ENCODE measurements at regions not wholly inside any gene's neighbourhood (a gene's known extent, or its start where the extent isn't known, plus 50 kb on each side); places are given as distances from the start of the nearest gene placed in this dataset.

DNA sequence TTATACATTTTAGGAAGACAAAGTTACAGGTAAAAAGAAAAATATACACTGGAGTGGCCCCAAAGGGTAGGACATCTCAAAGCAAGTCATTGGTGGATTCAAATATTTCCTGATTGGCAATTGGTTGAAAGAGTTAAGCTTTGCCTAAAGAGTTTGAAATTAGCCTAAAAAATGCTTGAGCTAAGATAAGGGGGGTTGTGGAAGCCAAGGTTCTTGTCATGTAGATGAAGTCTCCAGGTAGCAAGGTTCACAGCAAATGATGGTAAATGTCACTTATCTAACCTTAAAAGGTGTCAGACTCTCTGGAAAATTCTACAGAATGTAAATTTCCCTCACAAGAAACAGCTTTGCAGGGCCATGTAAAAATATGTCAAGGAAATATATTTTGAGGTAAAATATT is 596.7 kb downstream of the FAT4 start:
- TF ChIP-seq, protein P1, sequence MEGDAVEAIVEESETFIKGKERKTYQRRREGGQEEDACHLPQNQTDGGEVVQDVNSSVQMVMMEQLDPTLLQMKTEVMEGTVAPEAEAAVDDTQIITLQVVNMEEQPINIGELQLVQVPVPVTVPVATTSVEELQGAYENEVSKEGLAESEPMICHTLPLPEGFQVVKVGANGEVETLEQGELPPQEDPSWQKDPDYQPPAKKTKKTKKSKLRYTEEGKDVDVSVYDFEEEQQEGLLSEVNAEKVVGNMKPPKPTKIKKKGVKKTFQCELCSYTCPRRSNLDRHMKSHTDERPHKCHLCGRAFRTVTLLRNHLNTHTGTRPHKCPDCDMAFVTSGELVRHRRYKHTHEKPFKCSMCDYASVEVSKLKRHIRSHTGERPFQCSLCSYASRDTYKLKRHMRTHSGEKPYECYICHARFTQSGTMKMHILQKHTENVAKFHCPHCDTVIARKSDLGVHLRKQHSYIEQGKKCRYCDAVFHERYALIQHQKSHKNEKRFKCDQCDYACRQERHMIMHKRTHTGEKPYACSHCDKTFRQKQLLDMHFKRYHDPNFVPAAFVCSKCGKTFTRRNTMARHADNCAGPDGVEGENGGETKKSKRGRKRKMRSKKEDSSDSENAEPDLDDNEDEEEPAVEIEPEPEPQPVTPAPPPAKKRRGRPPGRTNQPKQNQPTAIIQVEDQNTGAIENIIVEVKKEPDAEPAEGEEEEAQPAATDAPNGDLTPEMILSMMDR (IDR thresholded peaks at IDR 0.05; ENCODE audit: low read depth, low read length, poor library complexity, severe bottlenecking), result no peak
- TF ChIP-seq EZH2phosphoT487 (IDR thresholded peaks at IDR 0.05; ENCODE audit: borderline replicate concordance, low read length), result no peak

DNA sequence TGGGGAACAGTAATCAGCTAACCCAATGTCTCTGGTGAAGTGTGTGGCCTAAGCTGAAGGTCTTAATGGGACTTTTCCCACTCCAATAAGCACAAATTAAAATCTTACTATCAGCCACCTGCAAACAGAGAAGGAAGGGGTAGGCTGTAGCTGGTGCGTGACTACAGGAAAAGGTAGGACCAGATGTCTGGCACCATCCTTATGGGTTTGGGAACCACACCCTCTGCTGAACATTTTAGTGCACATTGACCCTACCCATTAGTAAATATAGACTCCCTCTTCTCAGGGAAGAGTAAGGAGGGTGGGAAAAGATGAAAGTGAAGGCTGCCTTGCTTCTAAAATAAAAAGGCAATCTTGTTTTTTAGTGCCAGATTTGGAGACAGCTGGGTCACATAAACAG is 602.8 kb downstream of the FAT4 start:
- no peaks in the 10 kb centered on the region for H3K79me2 ChIP-seq (ENCODE audit: control insufficient read depth, low read length)
- no peaks in the 10 kb centered on the region for H3K9me2 ChIP-seq (replicated peaks; ENCODE audit: control insufficient read depth, low read length)
- H3K4me3 ChIP-seq (ENCODE audit: low read length), result no peak overlapping the region
- TF ChIP-seq, protein P1 (IDR thresholded peaks at IDR 0.05; ENCODE audit: low read depth, low read length, poor library complexity, severe bottlenecking), result no peak
- TF ChIP-seq EZH2phosphoT487 (IDR thresholded peaks at IDR 0.05; ENCODE audit: borderline replicate concordance, low read length), result no peak
- no peaks in the 10 kb centered on the region for H3K27me3 ChIP-seq (ENCODE audit: control insufficient read depth, low read length)
- no peaks in the 10 kb centered on the region for H3F3A ChIP-seq (ENCODE audit: control insufficient read depth, insufficient read depth)
- H4K20me1 ChIP-seq (ENCODE audit: control insufficient read depth, insufficient read depth, low read depth, low read length), result no peaks in the 10 kb centered on the region
- peaks cover 3% of the 10 kb centered on the region; the same call in 1 of the 2 replicates for H3K9me3 ChIP-seq (ENCODE audit: control insufficient read depth, insufficient read depth, low read length)
- no peaks in the 10 kb centered on the region for H3K36me3 ChIP-seq (ENCODE audit: control insufficient read depth, low read length)
- no peaks in the 10 kb centered on the region for H3K4me1 ChIP-seq (ENCODE audit: control insufficient read depth, low read length)
- no peak overlapping the region for H3K27ac ChIP-seq (ENCODE audit: low read depth, low read length)
- H3K4me2 ChIP-seq (ENCODE audit: low read length), result no peak overlapping the region

More for the DNA sequence above, 596.7 kb downstream of the FAT4 start:
- H3K4me1 ChIP-seq (ENCODE audit: control insufficient read depth, low read length), result no peaks in the 10 kb centered on the region
- no peaks in the 10 kb centered on the region for H3K79me2 ChIP-seq (ENCODE audit: control insufficient read depth, low read length)
- no peak overlapping the region for H3K4me2 ChIP-seq (ENCODE audit: low read length)
- H3K27ac ChIP-seq (ENCODE audit: low read depth, low read length), result no peak overlapping the region
- H3F3A ChIP-seq (ENCODE audit: control insufficient read depth, insufficient read depth), result no peaks in the 10 kb centered on the region
- no peaks in the 10 kb centered on the region for H4K20me1 ChIP-seq (ENCODE audit: control insufficient read depth, insufficient read depth, low read depth, low read length)
- H3K36me3 ChIP-seq (ENCODE audit: control insufficient read depth, low read length), result no peaks in the 10 kb centered on the region
- H3K27me3 ChIP-seq (ENCODE audit: control insufficient read depth, low read length), result no peaks in the 10 kb centered on the region
- H3K4me3 ChIP-seq (ENCODE audit: low read length), result no peak overlapping the region
- no peaks in the 10 kb centered on the region for H3K9me2 ChIP-seq (replicated peaks; ENCODE audit: control insufficient read depth, low read length)
- no peaks in the 10 kb centered on the region for H3K9me3 ChIP-seq (ENCODE audit: control insufficient read depth, insufficient read depth, low read length)

DNA sequence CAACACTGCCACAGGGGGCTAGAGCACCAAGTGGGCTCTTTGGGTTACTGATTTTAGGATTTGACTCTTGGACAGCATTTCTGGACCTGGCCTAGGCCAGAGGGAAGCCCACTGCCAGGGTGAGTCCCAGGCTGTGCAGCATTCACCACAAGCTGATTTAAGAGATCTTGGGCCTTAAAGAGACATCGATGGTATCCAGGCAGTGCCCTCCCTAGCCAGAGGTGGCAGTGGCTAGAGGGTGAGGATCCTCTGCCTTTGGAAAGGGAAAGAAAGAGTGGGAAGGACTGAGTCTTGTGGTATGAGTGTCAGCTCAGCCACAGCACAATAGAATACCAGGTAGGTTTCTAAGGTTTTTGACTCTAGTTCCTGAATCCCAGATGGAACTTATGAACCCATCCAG is 613.9 kb downstream of the FAT4 start:
- no peaks in the 10 kb centered on the region for H3K27me3 ChIP-seq (ENCODE audit: control insufficient read depth, low read length)
- H3K9me3 ChIP-seq (ENCODE audit: control insufficient read depth, insufficient read depth, low read length), result no peaks in the 10 kb centered on the region
- no peaks in the 10 kb centered on the region for H3K79me2 ChIP-seq (ENCODE audit: control insufficient read depth, low read length)

More for the DNA sequence above, 613.9 kb downstream of the FAT4 start:
- H3K4me3 ChIP-seq (ENCODE audit: low read length), result no peak overlapping the region
- H3K9me2 ChIP-seq (replicated peaks; ENCODE audit: control insufficient read depth, low read length), result no peaks in the 10 kb centered on the region
- H3K4me2 ChIP-seq (ENCODE audit: low read length), result no peak overlapping the region
- H3F3A ChIP-seq (ENCODE audit: control insufficient read depth, insufficient read depth), result no peaks in the 10 kb centered on the region
- TF ChIP-seq, protein P1 (IDR thresholded peaks at IDR 0.05; ENCODE audit: low read depth, low read length, poor library complexity, severe bottlenecking), result no peak
- no peak for TF ChIP-seq EZH2phosphoT487 (IDR thresholded peaks at IDR 0.05; ENCODE audit: borderline replicate concordance, low read length)
- no peak overlapping the region for H3K27ac ChIP-seq (ENCODE audit: low read depth, low read length)
- H3K4me1 ChIP-seq (ENCODE audit: control insufficient read depth, low read length), result no peaks in the 10 kb centered on the region
- no peaks in the 10 kb centered on the region for H3K36me3 ChIP-seq (ENCODE audit: control insufficient read depth, low read length)
- no peaks in the 10 kb centered on the region for H4K20me1 ChIP-seq (ENCODE audit: control insufficient read depth, insufficient read depth, low read depth, low read length)
